H4 (cell line): ENCODE measurements at regions not wholly inside any gene's neighbourhood (a gene's known extent, or its start where the extent isn't known, plus 50 kb on each side); places are given as distances from the start of the nearest gene placed in this dataset.
A peak's percentile ranks its signal among the peaks of the same experiment; 100 is the strongest.
"Not testable (repeated sequence)": the region's sequence is repeated elsewhere in the genome, so short reads cannot be mapped to it uniquely, and the experiment has no call there.

Source experiments
- DNase-seq: peaks from one replicate; pipeline ENCODE4 v3.0.0-alpha.2; 2015; ENCODE audit warnings: low spot score

GRCh38 chr16:29220647-29221191 lies 185.8 kb downstream of the NPIPB11 start:
- DNase-seq = peak; percentile 70

DNA sequence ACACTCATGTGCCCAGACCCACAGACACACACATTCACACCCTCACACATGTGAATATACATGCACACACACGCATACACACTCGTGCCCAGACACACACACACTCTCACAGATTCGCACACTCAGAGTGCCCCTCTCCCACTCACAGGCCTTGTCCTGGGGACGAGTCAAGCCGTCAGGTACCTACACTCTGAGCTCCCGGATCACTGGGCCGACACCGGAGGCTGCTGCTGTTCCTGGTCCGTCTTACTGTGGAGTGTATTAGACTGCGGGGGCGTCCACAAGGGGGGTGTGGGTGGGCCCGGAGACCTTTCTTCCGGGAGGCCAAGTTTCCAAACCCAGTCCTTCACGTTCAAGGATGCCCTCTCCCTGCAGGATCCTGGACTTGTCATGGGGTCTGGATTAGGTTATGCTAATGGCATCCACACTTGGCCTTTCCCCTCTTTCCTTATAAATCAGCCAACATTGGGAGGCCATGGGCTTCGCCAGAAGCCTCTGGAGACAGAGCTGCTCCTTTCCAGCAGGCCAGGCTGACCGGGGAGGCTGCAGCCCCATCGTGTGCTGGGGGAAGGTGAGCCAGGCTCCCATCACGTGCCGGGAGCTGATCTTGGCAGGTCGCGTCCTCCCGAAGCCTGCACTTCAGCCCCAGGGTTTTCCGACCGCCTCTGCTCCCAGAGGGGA lies 186.4 kb downstream of the NPIPB11 start:
- not testable (repeated sequence) for DNase-seq

- not testable (repeated sequence) for DNase-seq
These were observed 186.9 kb downstream of the NPIPB11 start for GRCh38 chr16:29219562-29219961.

DNA sequence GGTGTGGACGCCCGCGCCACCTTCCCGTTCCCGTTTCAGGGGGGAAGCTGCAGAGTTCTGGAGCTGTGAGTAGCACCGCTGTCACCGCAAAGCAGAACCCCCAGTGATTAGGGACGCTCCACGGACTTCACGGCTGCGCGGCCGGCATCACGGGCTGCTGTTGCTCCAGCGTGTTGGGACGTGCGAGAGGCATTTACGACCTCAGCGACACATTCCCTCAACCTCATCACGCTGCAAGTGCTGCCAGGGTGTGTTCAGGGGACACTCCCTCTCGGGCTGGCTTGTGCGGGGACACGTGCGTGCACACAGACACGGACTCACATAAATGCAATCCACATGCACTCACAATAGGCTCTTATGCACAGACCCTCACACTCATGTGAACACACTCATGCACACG lies 187.9 kb downstream of the NPIPB11 start:
- not testable (repeated sequence) for DNase-seq

- DNase-seq = not testable (repeated sequence)
These were observed 188.3 kb downstream of the NPIPB11 start for GRCh38 chr16:29218171-29218570.

DNA sequence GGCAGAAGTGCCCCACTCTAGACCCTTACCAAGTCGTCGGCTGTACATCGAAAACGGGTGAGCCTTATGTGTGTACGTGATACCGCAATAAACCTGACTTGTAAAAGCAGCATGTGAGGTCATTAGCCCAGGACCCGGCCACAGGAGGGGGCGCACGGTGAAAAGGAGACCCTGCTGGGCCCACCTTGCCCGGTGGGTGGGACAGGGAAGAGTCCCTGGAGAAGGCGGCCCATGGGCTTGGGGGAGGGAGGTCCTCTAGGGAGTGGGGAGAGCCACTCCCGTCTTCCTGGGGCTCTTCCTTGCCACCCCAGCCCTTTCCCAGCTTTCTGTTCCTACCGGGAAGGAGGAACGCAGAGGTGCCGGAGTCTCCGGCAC lies 188.8 kb downstream of the NPIPB11 start:
- DNase-seq = not testable (repeated sequence)

DNA sequence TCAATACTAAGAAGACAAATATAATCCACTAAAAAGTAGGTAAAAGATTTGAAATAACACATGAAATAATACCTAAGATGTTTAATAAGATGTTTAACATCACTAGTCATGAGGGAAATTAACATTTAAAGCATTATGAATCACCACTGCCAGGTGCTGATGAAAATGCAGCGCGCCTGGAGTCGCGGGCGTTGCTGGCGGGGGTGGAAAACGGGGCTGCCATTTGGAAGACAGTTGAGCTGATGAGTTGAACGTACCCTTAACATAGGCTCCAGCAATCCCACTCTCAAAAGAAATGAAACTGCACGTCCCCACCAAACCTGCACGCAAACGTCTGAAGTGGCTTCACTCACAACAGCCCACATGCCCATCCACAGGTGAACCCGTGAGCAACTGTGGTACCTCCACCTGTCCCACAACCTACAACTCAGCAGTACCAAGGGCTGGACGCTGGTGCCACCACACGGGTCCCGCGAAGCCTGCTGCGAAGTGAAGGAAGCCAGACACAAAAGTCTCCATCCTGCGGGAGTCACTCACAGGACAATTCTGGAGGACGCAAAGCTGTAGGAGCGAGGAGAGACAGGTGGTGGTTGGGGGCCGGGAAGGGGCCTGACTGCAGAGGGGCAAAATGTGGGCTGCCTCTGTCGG lies 189.3 kb downstream of the NPIPB11 start:
- DNase-seq = not testable (repeated sequence)

DNA sequence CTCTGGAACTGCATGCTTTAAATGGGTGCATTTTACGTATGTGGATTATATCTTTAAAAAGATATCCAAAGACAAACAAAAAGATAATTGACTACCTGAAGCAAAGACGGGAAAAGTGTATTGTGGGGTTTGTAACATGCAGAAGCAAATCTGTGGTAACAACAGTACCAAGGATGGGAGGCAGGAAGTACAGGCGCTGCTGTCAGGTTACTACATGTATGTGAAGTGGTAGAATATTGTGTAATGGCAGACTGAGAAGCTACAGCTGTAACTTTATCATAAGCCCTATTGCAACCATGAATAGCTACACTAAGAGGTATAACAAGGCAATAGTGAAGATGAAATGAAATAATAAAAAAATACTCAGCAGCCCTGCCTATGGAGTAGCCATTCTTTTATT lies 192.7 kb downstream of the NPIPB11 start:
- DNase-seq = not testable (repeated sequence)

DNA sequence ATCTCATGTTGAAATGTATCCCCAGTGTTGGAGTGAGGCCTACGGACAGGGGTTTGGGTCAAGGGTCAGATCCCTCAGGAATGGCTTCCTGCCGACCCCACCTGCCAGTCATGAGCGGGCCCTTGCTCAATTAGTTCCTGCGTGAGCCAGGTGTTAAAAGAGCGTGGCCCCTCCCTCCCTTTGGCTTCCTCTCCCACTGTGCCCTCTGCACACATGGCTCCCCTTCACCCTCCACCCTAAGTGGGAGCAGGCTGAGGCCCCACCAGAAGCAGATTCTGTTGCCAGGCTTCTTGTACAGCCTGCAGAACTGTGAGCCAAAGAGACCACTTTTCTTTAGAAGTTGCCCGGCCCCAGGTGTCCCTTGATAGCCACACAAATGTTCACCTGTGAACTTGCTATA lies 193.3 kb downstream of the NPIPB11 start:
- DNase-seq = not testable (repeated sequence)

- DNase-seq = not testable (repeated sequence)
These were observed 194.2 kb downstream of the NPIPB11 start for GRCh38 chr16:29212084-29213027.

- DNase-seq = not testable (repeated sequence)
These were observed 195.1 kb downstream of the NPIPB11 start for GRCh38 chr16:29211456-29211855.

DNA sequence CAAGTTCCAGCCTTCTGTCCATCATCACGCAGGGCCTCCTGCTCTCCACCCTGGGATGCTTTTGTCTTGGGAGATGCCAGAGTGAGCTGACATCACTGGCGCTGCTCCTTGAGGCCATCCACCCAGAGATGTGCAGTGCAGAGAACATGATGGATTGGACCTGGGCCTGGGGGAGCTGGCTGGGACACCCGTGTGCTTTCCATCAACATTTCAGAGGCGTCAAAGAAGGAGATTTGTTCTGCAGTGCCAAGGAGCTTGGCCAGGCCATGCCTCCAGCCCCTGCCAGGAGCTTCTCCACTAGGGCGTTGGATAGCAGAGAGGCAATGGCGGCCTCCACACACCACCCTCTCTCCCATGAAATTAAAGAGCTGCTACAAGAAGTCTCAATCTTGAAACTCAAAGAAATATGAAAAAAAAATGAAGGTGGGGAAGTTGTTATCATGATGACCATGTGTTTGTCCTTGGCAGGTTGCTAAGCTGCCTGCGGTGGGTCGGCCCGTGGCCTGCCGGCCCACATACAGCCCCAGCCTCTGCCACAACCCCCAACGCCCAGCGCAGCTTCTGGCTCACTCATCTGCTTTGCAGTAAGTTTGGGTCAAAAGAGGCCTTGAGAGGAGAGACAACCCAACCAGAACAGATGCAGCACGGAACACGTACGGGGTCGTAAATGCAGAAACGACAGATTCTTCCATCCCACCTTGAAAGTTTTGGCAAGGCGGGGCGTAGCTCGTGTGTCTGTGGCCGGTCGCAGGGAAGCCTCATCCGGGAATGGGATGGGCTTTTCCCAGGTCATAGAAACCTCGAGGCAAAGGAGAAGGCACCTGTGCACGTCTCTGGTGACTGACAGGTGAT lies 196.0 kb downstream of the NPIPB11 start:
- DNase-seq = not testable (repeated sequence)

DNA sequence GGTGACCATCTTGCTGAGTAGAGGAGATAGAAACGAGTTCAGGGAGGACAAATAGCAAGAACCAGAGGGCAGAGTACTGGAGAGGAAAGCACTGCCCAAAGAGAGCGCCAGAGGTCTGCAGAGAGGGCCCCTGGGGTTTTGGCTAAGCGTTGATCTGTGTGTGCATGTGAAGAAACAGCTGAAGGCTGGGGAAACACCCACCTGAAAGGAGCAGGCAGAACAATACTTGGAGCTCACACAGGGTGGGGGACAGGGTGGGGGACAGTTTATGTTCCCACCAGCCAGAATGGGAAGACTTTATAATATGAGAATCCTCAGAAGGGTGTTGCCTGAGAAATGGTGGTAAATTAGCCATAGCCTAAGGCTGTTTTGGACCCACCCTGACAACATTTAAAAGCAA lies 200.4 kb downstream of the NPIPB11 start:
- DNase-seq = not testable (repeated sequence)

- not testable (repeated sequence) for DNase-seq
These were observed 201.4 kb downstream of the NPIPB11 start for GRCh38 chr16:29205151-29205550.

DNA sequence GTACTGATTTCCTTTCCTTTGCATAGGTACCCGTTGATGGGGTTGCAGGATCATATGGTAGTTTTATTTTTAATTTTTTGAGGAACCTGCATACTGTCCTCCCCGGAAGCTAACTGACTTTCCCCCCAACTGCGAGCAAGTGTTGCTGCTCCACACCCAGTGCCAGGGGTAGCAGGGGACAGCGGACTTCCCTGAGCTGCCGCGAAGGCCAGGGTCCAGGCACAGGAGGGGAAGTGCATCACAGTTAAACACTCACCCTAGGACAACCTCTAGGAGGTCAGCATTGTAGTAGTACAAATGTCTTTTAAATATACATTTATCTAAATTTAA lies 201.7 kb downstream of the NPIPB11 start:
- no peak for DNase-seq

DNA sequence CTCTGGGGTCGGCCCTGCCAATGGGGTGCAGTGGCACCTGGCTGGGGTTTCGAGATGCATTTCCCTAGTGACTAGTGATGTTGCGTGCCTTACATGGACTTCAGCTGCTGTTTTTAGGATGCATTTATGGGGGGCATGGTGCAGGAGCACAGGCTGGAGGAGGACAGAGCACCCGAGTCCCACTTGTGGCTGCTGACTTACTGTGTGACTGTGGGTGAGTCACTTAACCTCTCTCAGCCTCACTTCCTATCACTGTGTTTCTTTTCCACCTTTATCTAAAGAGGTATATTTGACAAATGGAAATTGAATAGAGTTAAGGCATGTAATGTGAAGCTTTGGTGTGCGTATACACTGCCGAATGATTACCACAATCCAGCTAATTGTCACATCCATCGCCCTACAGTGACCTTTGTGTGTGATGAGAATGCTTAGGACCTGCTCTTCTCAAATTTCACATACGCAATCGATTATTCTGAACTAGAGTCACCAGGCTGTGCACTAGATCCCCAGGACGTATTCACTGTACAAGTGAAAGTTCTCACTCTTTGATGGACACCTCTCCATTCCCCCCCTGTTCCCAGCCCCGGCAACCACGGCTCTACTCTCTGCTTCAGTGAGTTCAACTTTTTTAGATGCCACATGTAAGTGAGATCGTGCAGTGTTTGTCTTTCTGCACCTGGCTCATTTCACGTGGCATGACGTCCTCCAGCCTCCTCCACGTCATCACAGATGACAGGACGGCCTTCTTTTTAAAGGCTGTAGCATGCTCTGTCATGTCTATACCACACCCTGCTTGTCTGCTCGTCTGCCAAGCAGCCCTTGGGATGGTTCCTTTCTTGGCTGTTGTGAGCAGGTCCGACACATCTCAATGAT lies 202.3 kb downstream of the NPIPB11 start:
- DNase-seq = not testable (repeated sequence)

GRCh38 chr16:29203046-29203932 lies 203.2 kb downstream of the NPIPB11 start:
- not testable (repeated sequence) for DNase-seq

GRCh38 chr16:29202642-29203041 lies 203.9 kb downstream of the NPIPB11 start:
- not testable (repeated sequence) for DNase-seq

DNA sequence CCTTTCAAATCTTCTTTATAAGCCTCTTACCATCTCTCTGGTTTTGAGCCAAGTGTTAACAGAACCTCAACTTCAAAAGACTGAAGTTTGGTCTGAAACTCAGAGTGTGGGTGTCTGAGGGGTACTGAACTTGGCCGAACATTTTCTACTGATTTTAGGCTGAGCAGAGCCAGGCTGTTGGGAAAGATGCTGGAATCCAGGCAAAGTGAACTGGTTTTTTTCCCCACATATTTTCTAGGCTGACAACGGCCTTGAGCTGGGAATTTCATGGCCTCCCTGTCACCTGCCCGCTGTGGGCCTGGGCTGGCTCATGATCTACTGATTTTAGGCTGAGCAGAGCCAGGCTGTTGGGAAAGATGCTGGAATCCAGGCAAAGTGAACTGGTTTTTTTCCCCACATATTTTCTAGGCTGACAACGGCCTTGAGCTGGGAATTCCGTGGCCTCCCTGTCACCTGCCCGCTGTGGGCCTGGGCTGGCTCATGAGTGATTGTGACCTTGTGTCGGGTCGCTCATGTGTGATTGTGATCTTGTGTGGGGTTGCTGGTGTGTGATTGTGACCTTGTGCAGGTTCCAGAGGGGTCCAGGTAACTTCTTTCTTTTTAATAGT lies 204.4 kb downstream of the NPIPB11 start:
- DNase-seq = not testable (repeated sequence)
